Transverse colon (tissue), 4 donors: ENCODE measurements at regions not wholly inside any gene's neighbourhood (a gene's known extent, or its start where the extent isn't known, plus 50 kb on each side); places are given as distances from the start of the nearest gene placed in this dataset.

ENCODE experiments used
- EP300 ChIP-seq: sonication (generic); formaldehyde crosslinking; IDR thresholded peaks from one replicate; pipeline ENCODE4 v1.6.1; 2017; ENCODE audit warnings: antibody characterized with exemption, low read depth
- POLR2AphosphoS5 ChIP-seq, 3 donors: sonication (generic); formaldehyde crosslinking; IDR thresholded peaks; one replicate each; pipeline ENCODE4 v1.6.1; 2016; ENCODE audit warnings: antibody characterized with exemption in 3 of 3
- TF ChIP-seq, protein P1 (sequence below), 5 experiments: fragments of 200-600 bp in 3 of 5; fragments of 450-650 bp in 2 of 5; sonication (generic) in 3 of 5; IDR thresholded peaks; 1 replicate in 2 of 5; 2 replicates in 3 of 5; pipeline ENCODE4 v1.5.1; 2016 to 2017; ENCODE audit warnings: antibody characterized with exemption in 5 of 5, inconsistent platforms in 3 of 5, mild to moderate bottlenecking in 2 of 5, moderate library complexity in 1 of 5

DNA sequence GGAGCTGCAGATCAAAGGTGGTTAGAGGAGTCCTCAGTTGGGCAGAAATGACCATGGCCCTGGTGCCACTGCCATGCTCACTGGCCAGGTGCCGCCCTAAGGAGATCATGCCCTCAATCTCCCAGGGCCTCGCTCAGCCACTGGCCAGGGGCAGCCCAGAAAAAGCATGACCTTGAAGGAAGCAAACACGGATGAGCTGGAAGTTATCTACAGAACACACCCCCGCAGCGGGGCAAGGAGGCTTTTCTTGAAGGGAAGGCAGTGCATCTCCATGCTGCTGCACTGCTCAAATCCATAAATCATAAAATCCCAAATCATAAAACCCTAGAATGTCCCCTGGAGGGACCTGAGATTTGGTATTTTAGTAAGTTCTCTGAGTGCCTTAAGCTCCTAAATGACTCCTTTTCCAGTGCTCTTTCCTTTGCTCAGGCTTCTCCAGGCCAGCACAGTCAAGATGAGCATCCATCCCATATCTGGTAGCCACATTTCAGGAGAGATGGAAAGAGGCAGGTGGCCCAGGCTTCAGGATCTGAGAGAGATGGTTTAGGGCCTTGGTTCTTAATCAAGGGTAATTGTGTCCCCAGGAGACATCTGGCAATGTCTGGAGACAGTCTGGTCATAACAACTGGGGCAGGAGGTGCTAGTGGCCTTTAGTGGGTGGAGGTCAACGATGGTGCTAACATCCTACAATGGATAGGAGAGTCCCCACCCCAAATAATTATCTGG, 217.3 kb downstream of the RBM19 start:
- TF ChIP-seq, protein P1, sequence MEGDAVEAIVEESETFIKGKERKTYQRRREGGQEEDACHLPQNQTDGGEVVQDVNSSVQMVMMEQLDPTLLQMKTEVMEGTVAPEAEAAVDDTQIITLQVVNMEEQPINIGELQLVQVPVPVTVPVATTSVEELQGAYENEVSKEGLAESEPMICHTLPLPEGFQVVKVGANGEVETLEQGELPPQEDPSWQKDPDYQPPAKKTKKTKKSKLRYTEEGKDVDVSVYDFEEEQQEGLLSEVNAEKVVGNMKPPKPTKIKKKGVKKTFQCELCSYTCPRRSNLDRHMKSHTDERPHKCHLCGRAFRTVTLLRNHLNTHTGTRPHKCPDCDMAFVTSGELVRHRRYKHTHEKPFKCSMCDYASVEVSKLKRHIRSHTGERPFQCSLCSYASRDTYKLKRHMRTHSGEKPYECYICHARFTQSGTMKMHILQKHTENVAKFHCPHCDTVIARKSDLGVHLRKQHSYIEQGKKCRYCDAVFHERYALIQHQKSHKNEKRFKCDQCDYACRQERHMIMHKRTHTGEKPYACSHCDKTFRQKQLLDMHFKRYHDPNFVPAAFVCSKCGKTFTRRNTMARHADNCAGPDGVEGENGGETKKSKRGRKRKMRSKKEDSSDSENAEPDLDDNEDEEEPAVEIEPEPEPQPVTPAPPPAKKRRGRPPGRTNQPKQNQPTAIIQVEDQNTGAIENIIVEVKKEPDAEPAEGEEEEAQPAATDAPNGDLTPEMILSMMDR (IDR thresholded peaks at IDR 0.05) = no peak
- TF ChIP-seq EP300 (no peak), POLR2AphosphoS5 (IDR thresholded peaks at IDR 0.05) (no peak)
